Heart left ventricle (tissue), 16 donors: ENCODE measurements at regions not wholly inside any gene's neighbourhood (a gene's known extent, or its start where the extent isn't known, plus 50 kb on each side); places are given as distances from the start of the nearest gene placed in this dataset.

Experiments
- ATAC-seq, 4 donors: fragments of 200-7000 bp; cut with Tn5 transposase; one replicate each; pipeline ENCODE4 v1.9.1; 2020 to 2022; ENCODE audit warnings: moderate library complexity in 4 of 4, mild to moderate bottlenecking in 3 of 4, moderate number of reproducible peaks in 1 of 4
- DNase-seq, 5 donors: peaks; one replicate each; pipeline ENCODE4 v3.0.0-alpha.2; 2020
- H3K27ac ChIP-seq, 12 donors: fragments of 200-600 bp; sonication (generic) in 4 of 12; one replicate each; pipeline versions ENCODE4 v1.5.0 to v1.8.0; 2016 to 2022; ENCODE audit warnings: mild to moderate bottlenecking in 2 of 12
- H3K27me3 ChIP-seq, 9 donors: fragments of 200-600 bp; sonication (generic) in 2 of 9; one replicate each; pipeline versions ENCODE4 v1.5.1 to v1.8.0; 2016 to 2022; ENCODE audit warnings: mild to moderate bottlenecking in 3 of 9
- H3K36me3 ChIP-seq, 9 donors: fragments of 200-600 bp; sonication (generic) in 2 of 9; one replicate each; pipeline versions ENCODE4 v1.5.0 to v1.8.0; 2018 to 2022; ENCODE audit warnings: mild to moderate bottlenecking in 2 of 9
- H3K4me1 ChIP-seq, 12 donors: fragments of 200-600 bp; sonication (generic) in 4 of 12; one replicate each; pipeline versions ENCODE4 v1.5.0 to v1.8.0; 2016 to 2022; ENCODE audit warnings: mild to moderate bottlenecking in 3 of 12
- H3K4me3 ChIP-seq, 12 donors: fragments of 200-600 bp; sonication (generic) in 4 of 12; one replicate each; pipeline versions ENCODE4 v1.5.0 to v1.8.0; 2017 to 2022; ENCODE audit warnings: mild to moderate bottlenecking in 9 of 12, moderate library complexity in 4 of 12
- H3K9me3 ChIP-seq, 12 donors: fragments of 200-600 bp; sonication (generic) in 4 of 12; one replicate each; pipeline versions ENCODE4 v1.5.0 to v1.8.0; 2016 to 2022; ENCODE audit warnings: mild to moderate bottlenecking in 1 of 12
- POLR2A ChIP-seq, 2 donors: fragments of 450-650 bp; IDR thresholded peaks; one replicate each; pipeline ENCODE4 v1.6.1; 2017; ENCODE audit warnings: antibody characterized with exemption in 2 of 2, mild to moderate bottlenecking in 2 of 2, moderate library complexity in 2 of 2
- WGBS, 4 donors: extraction: QIAGEN DNeasy Blood & Tissue Kit in 2 of 4; methylation state at CpG; one replicate each; pipeline versions ENCODE4 v1.1.5 to v1.1.7; 2013 to 2018; 5-methylcytosine and 5-hydroxymethylcytosine counted together
- intact Hi-C, 10 donors: fragments of 100-400 bp; cut with DNase I; formaldehyde crosslinking; loops; one replicate each; pipeline versions ENCODE4 v1.11.1 to v1.14.2; 2022
- TF ChIP-seq, protein P1 (sequence below), 12 donors: fragments of 200-600 bp; sonication (generic) in 4 of 12; IDR thresholded peaks; one replicate each; pipeline versions ENCODE4 v1.5.0 to v1.8.0; 2018 to 2022; ENCODE audit warnings: antibody characterized with exemption in 12 of 12, mild to moderate bottlenecking in 5 of 12
- donor health status: ischemic (EF 13 %, LVEDD 7.1; RV severe dilation, severe dysfunction).
- donor health status: healthy with polysubstance abuse.
- donor health status: DM: no; HTN: yes; CAD: no.
- donor health status: DM: no; HTN: no; CAD: no.
- donor health status: ischemic (EF 25% LVEDD 6.9; RV normal size, moderate dysfunction).
- donor health status: ischemic (EF 25% LVEDD 5.7; RV mildly dilated, moderate dysfunction).
- donor health status: healthy.
- donor health status: DM: yes; HTN: yes; CAD: no.
- donor health status: ischemic (EF 35%, LVEDD 5.7; RV mildly dilated, moderate dysfunction).
- donor health status: nonischemic (EF 11% LVEDD 7.7; RV severe dilation, severe dysfunction).
- donor health status: DM: yes; HTN: yes; CAD: no.
- donor health status: PGD.
- donor health status: ischemic (EF 29% LVEDD 5.4; RV normal size, mild dysfunction).
- donor health status: nonischemic (EF 23%, LVEDD 6.1; RV moderate dilation, normal function).

DNA sequence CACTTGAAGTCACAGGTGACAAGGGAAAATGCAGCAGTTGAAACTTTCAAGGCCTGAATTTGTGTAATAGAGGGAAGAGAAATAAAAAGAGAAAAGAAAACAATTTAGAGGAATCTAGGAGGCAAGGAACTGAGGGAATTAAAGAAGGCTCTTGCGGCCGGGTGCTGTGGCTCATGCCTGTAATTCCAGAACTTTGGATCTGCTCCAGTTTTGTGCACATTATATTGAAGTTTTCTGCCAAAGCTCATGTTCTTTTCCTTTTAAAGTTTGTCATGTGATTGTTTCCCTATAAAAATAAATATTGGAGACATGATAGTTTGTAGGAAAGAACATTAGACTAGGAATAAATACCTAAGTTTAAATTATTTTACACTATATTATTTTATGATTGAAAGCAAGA is 433.9 kb upstream of the CPEB2 start:
- H3K9me3 ChIP-seq: peaks cover 0 to 3% (median 0%) of the 10 kb centered on the region in 12 donors
- DNase-seq (no peak), ATAC-seq (no peak)
- no peaks in the 10 kb centered on the region for H3K36me3 ChIP-seq
- no peaks in the 10 kb centered on the region for H3K27me3 ChIP-seq
- TF ChIP-seq POLR2A (IDR thresholded peaks at IDR 0.05): no peak
- H3K4me3 ChIP-seq: no peak overlapping the region
- WGBS, 4 donors: 24 to 40% (median 35%) methylated on average over 2 of the region's 2 CpGs
- intact Hi-C loops: no loop called here
- no peak overlapping the region for H3K27ac ChIP-seq
- H3K4me1 ChIP-seq: peaks cover 0 to 5% (median 0%) of the 10 kb centered on the region in 12 donors

DNA sequence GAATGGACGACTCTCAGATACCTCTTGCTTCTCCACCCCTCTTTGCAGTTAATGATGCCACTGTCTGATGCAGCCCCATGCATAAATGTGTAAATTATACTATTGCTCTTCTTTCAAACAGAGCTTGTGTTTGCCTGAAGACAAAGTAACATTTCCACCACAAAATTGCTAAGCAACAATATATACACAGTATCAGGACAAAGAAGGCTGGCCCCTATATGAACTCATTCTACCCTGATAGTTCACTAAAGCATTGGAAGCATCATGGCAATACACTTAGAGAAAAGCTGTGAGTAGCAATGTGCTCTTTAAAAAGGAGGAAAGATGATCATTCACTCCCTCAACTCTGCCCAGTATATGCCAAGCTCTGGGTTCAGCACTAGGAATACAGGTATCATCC is 427.0 kb upstream of the CPEB2 start:
- Histone ChIP-seq H3K27me3 (no peaks in the 10 kb centered on the region), H3K27ac (no peak overlapping the region), H3K36me3 (no peaks in the 10 kb centered on the region), H3K4me1 (no peaks in the 10 kb centered on the region), H3K9me3 (peaks cover 0 to 10% (median 0%) of the 10 kb centered on the region in 12 donors), H3K4me3 (no peak overlapping the region)
- DNase-seq (no peak), ATAC-seq (no peak)
- 71 to 83% (median 74%) methylated on average over 1 of the region's 1 CpG for WGBS, 4 donors
- intact Hi-C loops: no loop called here
- no peak for TF ChIP-seq POLR2A (IDR thresholded peaks at IDR 0.05)
- TF ChIP-seq, protein P1, sequence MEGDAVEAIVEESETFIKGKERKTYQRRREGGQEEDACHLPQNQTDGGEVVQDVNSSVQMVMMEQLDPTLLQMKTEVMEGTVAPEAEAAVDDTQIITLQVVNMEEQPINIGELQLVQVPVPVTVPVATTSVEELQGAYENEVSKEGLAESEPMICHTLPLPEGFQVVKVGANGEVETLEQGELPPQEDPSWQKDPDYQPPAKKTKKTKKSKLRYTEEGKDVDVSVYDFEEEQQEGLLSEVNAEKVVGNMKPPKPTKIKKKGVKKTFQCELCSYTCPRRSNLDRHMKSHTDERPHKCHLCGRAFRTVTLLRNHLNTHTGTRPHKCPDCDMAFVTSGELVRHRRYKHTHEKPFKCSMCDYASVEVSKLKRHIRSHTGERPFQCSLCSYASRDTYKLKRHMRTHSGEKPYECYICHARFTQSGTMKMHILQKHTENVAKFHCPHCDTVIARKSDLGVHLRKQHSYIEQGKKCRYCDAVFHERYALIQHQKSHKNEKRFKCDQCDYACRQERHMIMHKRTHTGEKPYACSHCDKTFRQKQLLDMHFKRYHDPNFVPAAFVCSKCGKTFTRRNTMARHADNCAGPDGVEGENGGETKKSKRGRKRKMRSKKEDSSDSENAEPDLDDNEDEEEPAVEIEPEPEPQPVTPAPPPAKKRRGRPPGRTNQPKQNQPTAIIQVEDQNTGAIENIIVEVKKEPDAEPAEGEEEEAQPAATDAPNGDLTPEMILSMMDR (IDR thresholded peaks at IDR 0.05): no peak

DNA sequence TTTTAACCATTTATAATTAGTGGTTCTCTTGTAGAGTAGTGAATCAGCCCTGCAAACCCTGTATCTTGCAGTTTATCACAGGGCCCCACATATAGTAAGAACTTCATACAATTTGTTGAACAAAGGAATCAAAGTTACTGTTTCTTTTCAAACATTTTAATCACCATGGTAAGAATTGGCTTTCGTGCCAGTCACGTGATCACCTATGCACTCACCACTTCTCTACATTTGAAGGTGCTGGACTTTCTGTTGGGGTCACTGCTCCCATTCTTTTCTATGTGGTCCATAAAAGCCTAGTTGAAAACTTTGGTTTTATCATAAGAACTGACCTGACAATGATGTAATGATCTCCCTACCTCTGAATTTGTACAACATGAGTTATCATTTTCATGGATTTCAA is 426.4 kb upstream of the CPEB2 start:
- no peak for DNase-seq
- 62 to 95% (median 90%) methylated on average over 2 of the region's 2 CpGs for WGBS, 4 donors
- no peak for ATAC-seq

DNA sequence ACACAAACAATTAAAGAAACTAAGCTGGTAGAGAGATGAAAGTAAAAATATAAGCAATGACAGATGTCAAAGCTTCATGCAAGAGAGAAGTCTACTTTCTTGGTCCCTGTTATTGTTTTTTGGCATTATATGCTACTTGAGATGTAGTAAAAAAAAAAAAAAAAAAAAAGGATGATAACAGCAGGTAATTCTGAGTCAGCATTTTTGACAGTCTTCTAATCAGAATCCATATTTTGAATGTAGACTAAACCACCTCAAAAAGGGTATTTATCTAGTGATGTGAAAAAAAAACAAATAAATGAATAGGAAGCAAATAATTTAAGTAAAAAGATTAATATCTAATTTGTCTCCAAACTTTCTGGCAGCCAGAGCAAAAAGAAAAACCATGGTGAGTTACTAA is 422.2 kb upstream of the CPEB2 start:
- DNase-seq (no peak), ATAC-seq (no peak)
- no peaks in the 10 kb centered on the region for H3K9me3 ChIP-seq
- no peak overlapping the region for H3K27ac ChIP-seq
- H3K27me3 ChIP-seq: no peaks in the 10 kb centered on the region
- no peaks in the 10 kb centered on the region for H3K36me3 ChIP-seq
- H3K4me1 ChIP-seq: peaks cover 0 to 3% (median 0%) of the 10 kb centered on the region in 12 donors
- H3K4me3 ChIP-seq: no peak overlapping the region
- intact Hi-C loops: no loop called here
- TF ChIP-seq, protein P1 (IDR thresholded peaks at IDR 0.05): no peak
- no peak for TF ChIP-seq POLR2A (IDR thresholded peaks at IDR 0.05)

More for the DNA sequence above, 426.4 kb upstream of the CPEB2 start:
- Histone ChIP-seq H3K27ac (no peak overlapping the region), H3K27me3 (no peaks in the 10 kb centered on the region), H3K9me3 (peaks cover 0 to 10% (median 0%) of the 10 kb centered on the region in 12 donors), H3K4me1 (no peaks in the 10 kb centered on the region), H3K36me3 (no peaks in the 10 kb centered on the region), H3K4me3 (no peak overlapping the region)
- no peak for TF ChIP-seq POLR2A (IDR thresholded peaks at IDR 0.05)
- TF ChIP-seq, protein P1 (IDR thresholded peaks at IDR 0.05): no peak
- intact Hi-C loops: no loop called here

DNA sequence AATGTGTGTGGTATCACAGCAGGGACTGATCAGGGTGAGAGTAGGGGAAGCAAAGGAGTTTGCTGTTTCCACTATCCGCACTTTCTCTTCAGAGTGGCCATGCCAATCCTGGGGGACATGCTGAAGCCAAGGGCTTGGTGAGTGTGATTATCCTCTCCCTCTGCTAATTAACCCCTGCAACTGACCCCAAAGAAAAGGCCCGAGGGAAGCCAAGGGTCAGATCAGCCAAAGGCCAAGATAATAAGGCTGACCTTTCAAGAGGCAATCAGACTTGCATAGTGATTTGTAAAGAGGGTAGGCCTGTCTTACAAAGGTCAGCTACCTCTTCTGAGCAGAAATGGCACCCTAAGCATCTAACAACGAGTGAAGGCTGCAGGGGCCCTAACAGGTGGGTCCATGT is 420.5 kb upstream of the CPEB2 start:
- H3K27ac ChIP-seq: no peak overlapping the region
- H3K27me3 ChIP-seq: no peaks in the 10 kb centered on the region
- TF ChIP-seq, protein P1 (IDR thresholded peaks at IDR 0.05): no peak
- TF ChIP-seq POLR2A (IDR thresholded peaks at IDR 0.05): no peak
- peaks cover 0 to 4% (median 0%) of the 10 kb centered on the region in 12 donors for H3K9me3 ChIP-seq
- ATAC-seq (no peak), DNase-seq (no peak)
- H3K4me3 ChIP-seq: no peak overlapping the region
- intact Hi-C loops: no loop called here
- H3K4me1 ChIP-seq: peaks cover 0 to 3% (median 0%) of the 10 kb centered on the region in 12 donors
- no peaks in the 10 kb centered on the region for H3K36me3 ChIP-seq
- WGBS, 4 donors: 12 to 33% (median 22%) methylated on average over 3 of the region's 3 CpGs
